HG02798 (cell line): ENCODE measurements at regions not wholly inside any gene's neighbourhood (a gene's known extent, or its start where the extent isn't known, plus 50 kb on each side); places are given as distances from the start of the nearest gene placed in this dataset.

Experiments
- ATAC-seq: cut with Tn5 transposase; IDR thresholded peaks from one replicate; pipeline ENCODE4 v1.9.1; 2021; ENCODE audit warnings: mild to moderate bottlenecking; ENCODE audit not compliant: unreplicated experiment, poor library complexity

DNA sequence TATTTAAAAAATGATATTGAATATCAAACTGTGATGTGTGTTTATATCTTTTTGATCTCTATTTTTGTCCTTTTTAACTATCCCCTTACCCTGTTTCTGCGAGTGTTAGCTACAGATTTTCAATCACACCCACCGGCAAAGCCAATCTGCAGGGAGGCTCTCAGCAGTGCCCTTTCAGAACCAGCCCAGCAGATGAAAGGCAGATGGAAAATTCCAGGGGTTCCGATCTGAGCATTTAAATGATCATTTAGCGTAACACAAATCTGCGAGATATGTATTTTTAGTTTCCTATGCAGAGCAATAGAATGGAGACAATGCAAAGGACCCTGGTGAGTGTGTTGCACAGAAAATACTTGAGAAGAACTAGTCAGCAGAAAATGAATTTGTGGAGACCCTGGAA lies 2170.5 kb upstream of the PIK3C3 start:
- no peak for ATAC-seq

GRCh38 chr18:39781565-39781964 lies 2173.5 kb upstream of the PIK3C3 start:
- ATAC-seq = no peak

DNA sequence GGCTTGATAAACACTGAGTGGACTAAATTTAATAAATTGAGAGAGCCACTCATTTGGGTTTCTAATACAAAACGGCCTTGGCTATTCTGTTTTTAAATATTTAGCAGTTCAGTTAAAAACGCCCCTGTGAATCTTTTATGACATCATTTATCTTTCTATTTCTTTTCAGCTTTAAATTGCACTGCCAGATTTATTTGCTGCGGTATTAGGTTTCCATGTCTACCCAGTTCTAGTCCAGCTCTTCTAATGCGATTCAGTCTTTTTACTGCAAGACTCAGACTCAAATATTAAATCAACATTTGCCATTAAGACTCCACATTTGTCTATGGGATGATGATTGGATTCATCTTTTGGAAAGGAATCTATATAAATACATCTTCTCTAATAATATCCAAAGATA lies 2174.3 kb upstream of the PIK3C3 start:
- no peak for ATAC-seq

DNA sequence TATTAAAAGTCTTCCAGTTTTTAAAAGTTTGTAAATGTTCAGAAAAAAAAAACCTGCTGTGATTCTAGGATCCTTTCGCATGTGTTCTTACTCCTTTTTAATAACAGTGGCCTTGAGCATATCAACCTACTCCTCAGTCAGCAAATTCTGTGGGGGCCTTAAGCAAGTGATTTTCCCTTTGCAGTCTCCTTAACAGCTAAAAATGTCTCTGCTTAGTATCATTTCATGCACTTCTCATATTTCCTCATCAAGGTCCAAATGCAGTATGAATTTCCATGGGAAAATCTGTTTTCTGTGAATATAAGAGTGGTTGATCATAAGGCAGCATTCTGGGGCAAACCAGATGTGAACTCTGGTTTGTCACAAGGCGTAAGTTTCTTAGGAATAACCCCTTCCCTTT lies 2175.1 kb upstream of the PIK3C3 start:
- no peak for ATAC-seq

DNA sequence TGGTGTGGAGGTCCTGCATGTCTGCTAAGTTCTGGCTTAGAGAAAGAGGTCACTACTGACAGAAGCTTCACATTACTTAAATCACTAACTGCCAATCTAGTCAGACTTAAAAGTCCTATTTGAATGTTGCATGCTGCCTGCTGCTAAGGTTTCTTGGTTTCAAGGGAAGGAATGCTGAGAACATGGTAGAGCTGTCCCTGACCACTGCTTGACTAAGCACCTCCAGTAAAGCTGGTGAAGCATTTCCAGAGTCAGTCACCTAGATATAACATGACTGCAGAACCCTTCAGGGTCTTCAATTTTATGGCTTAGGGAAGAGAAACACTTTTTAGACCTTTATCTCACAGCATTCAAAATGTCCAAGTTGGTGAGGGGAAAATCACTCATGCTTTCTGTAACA lies 2178.3 kb upstream of the PIK3C3 start:
- no peak for ATAC-seq

DNA sequence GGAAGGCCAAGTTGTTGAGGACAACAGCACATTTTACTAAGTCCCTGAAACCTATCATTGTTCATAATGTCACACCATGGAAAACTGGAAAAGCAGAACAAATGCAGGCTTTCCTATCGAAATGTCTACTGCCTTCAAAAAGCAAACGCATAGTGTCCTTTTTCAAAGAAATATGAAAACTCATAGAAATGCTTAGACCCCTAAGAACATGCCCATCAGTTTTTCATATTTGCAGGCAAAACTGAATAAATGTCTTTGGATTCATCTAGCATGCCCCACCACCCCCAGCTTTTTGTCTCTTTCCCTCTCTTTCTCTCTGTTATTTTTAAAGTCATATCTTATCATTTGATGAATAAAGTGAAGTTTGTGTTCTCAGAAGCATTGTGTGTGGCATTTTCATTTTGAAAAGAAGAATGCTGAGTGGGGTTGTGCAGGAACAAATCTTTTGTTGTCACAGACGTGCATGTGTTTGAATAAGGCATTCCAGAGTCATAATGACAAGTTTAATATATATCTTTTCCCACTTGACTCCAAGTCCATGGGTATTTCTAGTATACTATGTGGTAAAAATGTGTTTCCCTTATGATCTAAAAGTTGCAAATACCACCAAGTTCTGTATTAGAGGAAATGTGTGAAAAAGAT lies 2180.0 kb upstream of the PIK3C3 start:
- ATAC-seq = no peak

- no peak for ATAC-seq
Observed at GRCh38 chr18:39773646-39774045, 2181.4 kb upstream of the PIK3C3 start.

DNA sequence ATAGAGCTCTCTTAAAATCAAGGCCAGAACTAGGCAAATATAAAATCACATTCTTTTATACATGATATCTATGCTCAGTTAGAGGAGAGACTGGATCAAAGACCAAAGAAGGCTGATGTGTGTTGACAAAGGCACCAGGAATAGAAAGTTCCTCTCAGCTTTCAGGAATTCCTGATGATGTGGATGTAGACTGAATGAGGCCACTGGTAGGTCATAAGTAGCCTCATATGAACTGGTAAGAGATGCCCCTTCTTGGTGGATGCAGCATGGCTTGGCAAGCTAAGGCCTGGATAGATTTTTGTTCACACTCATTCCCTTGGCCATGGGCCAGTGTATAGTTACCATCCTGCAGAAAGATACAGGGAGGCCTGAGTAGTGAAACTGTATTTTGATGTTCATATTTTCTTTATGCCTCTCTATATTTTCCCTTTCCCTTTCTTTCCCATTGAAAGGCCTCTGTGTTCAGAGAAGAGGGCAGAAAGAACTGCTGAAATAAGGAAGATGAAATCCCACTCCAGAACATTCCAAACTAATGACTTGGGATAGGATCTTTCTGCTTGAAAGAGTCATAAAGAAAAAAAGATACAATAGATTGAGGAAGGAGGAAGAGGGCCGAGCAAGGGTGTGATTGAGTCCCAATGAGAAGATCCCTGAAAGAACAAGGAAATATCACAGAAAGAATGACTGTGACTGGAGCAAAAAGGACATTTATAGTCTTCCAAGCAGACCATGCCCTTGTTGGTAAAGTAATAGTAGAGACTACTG lies 2182.7 kb upstream of the PIK3C3 start:
- ATAC-seq = no peak

DNA sequence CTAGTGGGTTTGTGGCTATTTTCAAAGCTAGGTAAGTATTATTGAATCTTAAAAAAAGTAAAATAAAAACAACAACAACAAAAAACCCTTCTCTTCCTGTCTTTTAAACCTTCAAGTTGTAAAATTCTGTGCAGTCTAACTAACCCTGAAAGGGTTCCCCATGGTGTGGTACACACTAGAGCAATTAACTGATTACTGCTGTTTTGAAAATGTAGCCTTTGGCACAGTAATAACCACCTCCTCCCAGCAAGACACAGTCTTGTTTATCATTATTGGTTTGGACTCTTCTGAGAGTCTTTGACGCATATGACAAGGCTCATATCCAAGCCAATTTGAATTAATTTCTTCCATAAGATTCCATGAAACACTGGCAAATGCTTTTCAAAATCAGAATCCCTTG lies 2184.6 kb upstream of the PIK3C3 start:
- ATAC-seq = no peak

DNA sequence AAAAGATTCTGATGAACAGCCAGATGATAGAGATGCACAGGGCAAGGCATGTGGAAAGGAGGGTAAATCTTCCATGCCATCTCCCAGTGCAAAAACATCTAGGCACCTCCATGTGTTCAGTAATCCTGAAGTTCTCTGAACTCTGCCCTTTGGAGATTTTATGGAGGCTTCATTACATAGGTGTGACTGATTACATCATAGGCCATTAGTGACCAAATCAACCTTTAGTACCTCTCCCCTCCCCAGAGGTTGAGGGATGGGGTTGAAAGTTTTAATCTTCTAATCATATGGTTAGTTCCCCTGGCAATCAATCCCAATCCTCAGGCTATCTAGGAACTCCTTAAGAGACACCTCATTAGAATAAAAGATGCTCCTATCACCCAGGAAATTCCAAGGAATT lies 2190.2 kb upstream of the PIK3C3 start:
- ATAC-seq = no peak

- ATAC-seq = no peak
Observed at GRCh38 chr18:39761273-39761672, 2193.8 kb upstream of the PIK3C3 start.

DNA sequence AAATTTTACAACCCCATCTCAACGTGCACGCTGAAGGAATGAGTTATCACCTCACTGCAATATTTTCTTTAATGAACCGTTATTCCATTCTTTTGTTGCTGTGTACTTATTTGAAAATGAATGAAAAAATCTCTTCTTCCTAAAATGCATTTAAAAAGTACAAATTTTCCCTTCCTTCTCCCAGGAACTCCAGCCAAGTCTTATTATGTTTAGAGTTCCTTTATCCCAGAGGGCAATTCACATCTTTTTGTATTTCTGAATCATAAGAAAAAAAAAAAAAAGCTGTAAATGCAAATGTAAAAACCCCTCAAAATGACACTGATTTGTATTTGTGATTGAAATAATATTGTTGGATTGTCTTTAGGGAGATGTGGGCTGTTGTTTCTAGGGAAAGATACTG lies 2194.3 kb upstream of the CELF4 start:
- no peak for ATAC-seq

DNA sequence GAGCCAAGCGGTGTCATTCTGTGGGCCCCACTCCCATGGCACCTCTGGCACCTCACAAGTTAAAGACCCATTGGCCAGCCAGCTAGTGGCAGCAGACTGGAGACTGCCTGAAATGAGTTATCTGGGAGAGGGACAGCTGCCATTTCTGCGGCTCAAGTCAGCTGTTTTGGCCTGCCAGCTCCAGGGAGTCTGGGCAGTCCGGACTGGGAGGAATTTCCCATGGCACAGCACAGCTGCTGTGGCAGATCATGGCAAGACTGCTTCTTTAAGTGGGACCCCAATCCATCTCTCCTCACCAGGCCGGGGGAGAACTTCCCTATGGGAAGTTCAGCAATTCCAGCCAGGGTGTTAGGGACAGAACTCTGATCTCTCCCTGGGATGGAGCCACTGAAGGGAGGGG lies 2187.6 kb upstream of the CELF4 start:
- no peak for ATAC-seq

DNA sequence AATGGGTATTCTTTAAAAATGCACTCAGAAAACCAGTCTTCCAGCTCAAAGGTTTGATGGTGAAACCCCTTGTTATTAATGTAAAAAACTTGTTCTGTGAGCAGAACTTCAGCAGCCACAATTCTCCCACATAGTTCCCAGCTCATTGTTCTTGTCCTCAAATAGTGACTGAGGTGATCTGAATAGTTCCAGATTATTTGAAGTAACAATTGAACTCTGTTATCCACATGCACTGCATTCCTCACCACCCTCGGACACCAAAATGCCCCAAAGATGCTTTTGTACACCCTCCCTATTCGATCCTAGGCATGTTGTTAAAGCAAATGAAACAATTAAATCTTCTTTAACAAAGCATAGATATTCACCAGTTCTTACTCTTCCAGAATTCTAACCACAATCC lies 2186.8 kb upstream of the CELF4 start:
- ATAC-seq = no peak

DNA sequence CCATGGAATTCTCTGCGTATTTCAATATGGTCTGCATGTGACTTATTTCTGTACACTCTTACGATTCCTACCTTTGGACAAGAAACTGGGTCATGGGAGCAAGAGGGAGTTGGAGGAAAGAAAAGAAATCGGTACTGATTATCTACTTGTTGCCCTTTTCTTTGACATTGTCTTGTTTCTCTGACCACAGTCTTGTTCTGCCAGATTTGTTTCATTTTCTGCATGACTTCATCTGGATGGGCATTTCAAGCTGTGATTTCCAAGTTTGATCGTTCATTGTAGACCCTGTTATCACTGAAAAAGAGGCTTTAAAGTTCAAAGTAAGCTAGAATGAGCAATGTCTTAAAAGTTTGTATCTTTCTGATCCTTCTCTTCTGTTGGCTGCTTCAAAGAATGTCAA lies 2186.3 kb upstream of the CELF4 start:
- no peak for ATAC-seq

- no peak for ATAC-seq
Observed at GRCh38 chr18:39751161-39751560, 2185.6 kb upstream of the CELF4 start.

- no peak for ATAC-seq
Observed at GRCh38 chr18:39749154-39749553, 2183.6 kb upstream of the CELF4 start.

GRCh38 chr18:39748727-39749126 lies 2183.1 kb upstream of the CELF4 start:
- no peak for ATAC-seq

DNA sequence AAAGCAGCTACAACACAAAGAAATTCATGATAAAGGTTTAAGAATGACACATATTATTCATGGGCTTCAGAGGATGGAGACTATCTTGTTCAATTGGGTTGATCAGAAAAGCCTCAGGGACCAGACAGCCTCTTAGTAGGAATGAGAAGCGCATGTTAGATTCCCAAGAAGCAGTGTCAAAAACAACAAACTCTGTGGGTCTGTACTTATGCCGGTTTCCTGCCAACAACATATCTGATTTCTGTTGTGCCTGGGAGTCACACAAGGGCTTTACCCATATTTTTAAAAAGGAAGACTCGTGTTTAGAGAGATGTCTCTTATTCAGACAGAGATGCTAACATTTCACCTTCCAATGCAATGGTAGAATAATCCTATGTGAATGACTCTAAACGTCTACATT lies 2180.6 kb upstream of the CELF4 start:
- ATAC-seq = no peak

- ATAC-seq = no peak
Observed at GRCh38 chr18:39743463-39743862, 2177.9 kb upstream of the CELF4 start.

DNA sequence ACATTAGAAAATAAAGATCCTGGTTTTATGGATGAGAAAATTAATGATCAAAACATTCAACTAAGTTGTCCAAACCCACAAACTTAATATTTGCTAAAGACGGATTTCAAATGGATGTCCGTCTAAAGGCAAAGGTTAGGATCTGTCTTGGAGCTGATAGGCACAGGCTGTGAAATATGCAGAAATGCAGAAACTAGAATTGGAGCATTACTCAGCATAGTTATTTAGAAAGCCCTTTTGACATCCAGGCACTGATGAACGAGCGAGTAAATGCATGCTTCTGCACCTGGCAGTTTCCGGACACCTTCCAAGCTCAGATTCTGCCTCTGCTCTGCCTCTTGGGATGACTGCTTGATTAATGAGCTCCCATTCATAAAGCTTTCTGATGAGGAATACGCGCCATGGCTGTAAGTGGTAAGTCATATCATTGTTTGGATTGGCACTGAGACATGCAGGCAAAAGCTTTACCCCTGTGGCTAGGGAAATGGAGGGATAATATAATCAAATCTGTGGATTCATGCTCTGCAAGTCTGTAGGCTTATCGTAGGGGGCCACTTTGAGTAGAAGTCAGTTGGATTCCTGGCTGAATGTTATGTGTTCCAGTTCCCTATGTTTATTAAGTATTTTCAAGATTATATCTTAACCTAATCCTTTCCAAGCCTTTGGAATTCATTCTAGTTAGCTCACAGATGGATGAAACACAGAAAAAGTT lies 2176.3 kb upstream of the CELF4 start:
- ATAC-seq = no peak

DNA sequence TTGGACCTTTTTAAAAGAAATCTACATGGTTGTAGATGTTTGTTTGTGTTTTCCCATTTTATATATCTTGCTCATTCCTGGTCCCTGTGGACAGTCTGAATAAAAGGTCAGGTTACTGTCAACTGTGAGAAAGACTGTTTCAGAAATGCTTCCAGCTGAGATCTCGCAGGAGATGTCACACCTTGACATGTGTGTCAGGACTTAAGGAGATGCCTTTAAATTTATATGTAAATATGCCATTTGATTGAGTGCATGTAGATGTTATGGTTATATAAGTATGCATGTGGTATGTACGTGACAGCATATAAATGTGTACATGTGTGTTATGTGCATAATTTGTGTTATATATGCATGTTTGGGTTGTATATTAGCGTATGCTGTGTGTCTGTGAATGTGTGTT lies 2172.3 kb upstream of the CELF4 start:
- ATAC-seq = no peak
